ENCODE measurements at regions not wholly inside any gene's neighbourhood (a gene's known extent, or its start where the extent isn't known, plus 50 kb on each side); places are given as distances from the start of the nearest gene placed in this dataset.
"Not testable (repeated sequence)": the region's sequence is repeated elsewhere in the genome, so short reads cannot be mapped to it uniquely, and the experiment has no call there.

- no peak for DNase-seq
These were observed 112.0 kb downstream of the TMX1 start for GRCh38 chr14:51351997-51352396.

- DNase-seq = no peak
These were observed 113.9 kb downstream of the TMX1 start for GRCh38 chr14:51353901-51354300.

- no peak for DNase-seq
These were observed 114.8 kb downstream of the TMX1 start for GRCh38 chr14:51354846-51355245.

GRCh38 chr14:51356381-51356780 is 116.3 kb downstream of the TMX1 start:
- DNase-seq = no peak

- DNase-seq = peak; percentile 48
These were observed 117.2 kb downstream of the TMX1 start for GRCh38 chr14:51357250-51357649.

- no peak for DNase-seq
These were observed 120.5 kb downstream of the TMX1 start for GRCh38 chr14:51360592-51360991.

GRCh38 chr14:51365241-51365965 is 125.4 kb downstream of the TMX1 start:
- no peak for DNase-seq

GRCh38 chr14:51366460-51366859 is 126.4 kb downstream of the TMX1 start:
- not testable (repeated sequence) for DNase-seq

GRCh38 chr14:51366866-51367599 is 127.0 kb downstream of the TMX1 start:
- peak; percentile 86 for DNase-seq

GRCh38 chr14:51367600-51367931 is 127.5 kb downstream of the TMX1 start:
- DNase-seq = no peak

- DNase-seq = no peak
These were observed 128.7 kb downstream of the TMX1 start for GRCh38 chr14:51368721-51369163.

GRCh38 chr14:51369814-51370213 is 129.8 kb downstream of the TMX1 start:
- no peak for DNase-seq

- no peak for DNase-seq
These were observed 130.8 kb downstream of the TMX1 start for GRCh38 chr14:51370758-51371386.

- DNase-seq = not testable (repeated sequence)
These were observed 137.1 kb downstream of the TMX1 start for GRCh38 chr14:51377186-51377585.

GRCh38 chr14:51382506-51382905 is 142.5 kb downstream of the TMX1 start:
- DNase-seq = peak; percentile 100

GRCh38 chr14:51386411-51386810 is 146.4 kb downstream of the TMX1 start:
- DNase-seq = no peak

- DNase-seq = no peak
These were observed 147.1 kb downstream of the TMX1 start for GRCh38 chr14:51386983-51387735.

GRCh38 chr14:51392416-51392815 is 152.4 kb downstream of the TMX1 start:
- no peak for DNase-seq

- peak; percentile 42 for DNase-seq
These were observed 154.3 kb downstream of the TMX1 start for GRCh38 chr14:51394384-51394783.

- DNase-seq = peak; percentile 50
These were observed 154.8 kb downstream of the TMX1 start for GRCh38 chr14:51394804-51395203.

- peak; percentile 95 for DNase-seq
These were observed 155.4 kb downstream of the TMX1 start for GRCh38 chr14:51395361-51395849.

- no peak for DNase-seq
These were observed 156.3 kb downstream of the TMX1 start for GRCh38 chr14:51396222-51396815.

GRCh38 chr14:51398898-51399297 is 158.9 kb downstream of the TMX1 start:
- DNase-seq = no peak
